Glutamatergic neuron (in vitro differentiated cells): ENCODE measurements at regions not wholly inside any gene's neighbourhood (a gene's known extent, or its start where the extent isn't known, plus 50 kb on each side); places are given as distances from the start of the nearest gene placed in this dataset.

Experiments used
- DNase-seq: peaks from one replicate; pipeline ENCODE4 v3.0.0; 2022
- H3K27ac Mint-ChIP-seq: one replicate; pipeline ENCODE4 v1.8.0; 2020; ENCODE audit warnings: mild to moderate bottlenecking, mixed read lengths, inconsistent platforms; ENCODE audit not compliant: unreplicated experiment
- H3K27me3 Mint-ChIP-seq: one replicate; pipeline ENCODE4 v1.8.0; 2020; ENCODE audit warnings: mild to moderate bottlenecking, moderate library complexity, mixed read lengths, inconsistent platforms; ENCODE audit not compliant: unreplicated experiment
- H3K36me3 Mint-ChIP-seq: one replicate; pipeline ENCODE4 v1.8.0; 2020; ENCODE audit warnings: mild to moderate bottlenecking, mixed read lengths, inconsistent platforms; ENCODE audit not compliant: unreplicated experiment
- H3K4me1 Mint-ChIP-seq: one replicate; pipeline ENCODE4 v1.8.0; 2020; ENCODE audit warnings: mild to moderate bottlenecking, low read depth, mixed read lengths, inconsistent platforms; ENCODE audit not compliant: unreplicated experiment
- H3K4me3 Mint-ChIP-seq: one replicate; pipeline ENCODE4 v1.8.0; 2020; ENCODE audit warnings: mild to moderate bottlenecking, mixed read lengths, inconsistent platforms; ENCODE audit not compliant: unreplicated experiment
- H3K9me3 Mint-ChIP-seq: one replicate; pipeline ENCODE4 v1.8.0; 2020; ENCODE audit warnings: mild to moderate bottlenecking, moderate library complexity, mixed read lengths, inconsistent platforms; ENCODE audit not compliant: unreplicated experiment
- CTCF ChIP-seq: fragments of 200-600 bp; sonication (generic); IDR thresholded peaks from one replicate; pipeline ENCODE4 v1.5.0; 2021; ENCODE audit not compliant: partially characterized antibody, unreplicated experiment

GRCh38 chr9:23502004-23502403 lies 324.0 kb downstream of the ELAVL2 start:
- no peak for TF ChIP-seq CTCF
- Mint-ChIP-seq H3K36me3 (peaks cover 10% of the 10 kb centered on the region), H3K27me3 (peaks cover 3% of the 10 kb centered on the region), H3K27ac (no peak overlapping the region), H3K4me3 (no peak overlapping the region), H3K9me3 (peaks cover 5% of the 10 kb centered on the region), H3K4me1 (peaks cover 7% of the 10 kb centered on the region)
- DNase-seq: no peak

- Mint-ChIP-seq H3K27me3 (no peaks in the 10 kb centered on the region), H3K4me3 (no peak overlapping the region), H3K36me3 (peaks cover 6% of the 10 kb centered on the region), H3K4me1 (peaks cover 2% of the 10 kb centered on the region), H3K9me3 (peaks cover 2% of the 10 kb centered on the region), H3K27ac (no peak overlapping the region)
- DNase-seq: no peak
- TF ChIP-seq CTCF: no peak
Observed at GRCh38 chr9:23522952-23523351, 303.1 kb downstream of the ELAVL2 start.

DNA sequence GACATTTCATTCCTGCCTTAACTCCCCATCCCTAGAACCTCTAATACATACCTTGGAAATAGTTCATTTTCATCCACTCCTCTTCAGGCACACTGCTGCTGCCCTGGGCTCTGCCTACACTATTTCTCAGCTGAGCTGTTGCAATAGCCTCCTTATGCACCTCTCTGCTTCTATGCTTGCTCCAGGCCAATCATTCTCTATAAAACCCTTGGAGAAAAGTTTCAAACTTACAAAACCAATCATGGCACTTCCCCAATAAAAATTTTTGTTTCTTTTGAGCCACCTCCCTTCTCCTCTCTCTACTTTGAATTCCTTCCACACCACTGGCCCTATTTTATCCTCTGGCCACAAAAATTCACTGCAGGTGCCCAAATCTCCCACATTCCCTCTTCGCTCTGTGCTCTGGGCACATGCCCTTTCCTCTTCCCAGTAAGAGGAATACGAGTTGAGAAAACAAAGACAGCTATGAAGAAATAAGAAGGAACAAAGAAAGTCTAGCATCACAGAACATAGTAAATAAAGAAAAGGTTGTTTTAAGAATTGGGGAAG lies 301.4 kb downstream of the ELAVL2 start:
- Mint-ChIP-seq H3K36me3 (no peaks in the 10 kb centered on the region), H3K27me3 (no peaks in the 10 kb centered on the region), H3K9me3 (peaks cover 2% of the 10 kb centered on the region), H3K27ac (no peak overlapping the region), H3K4me3 (no peak overlapping the region), H3K4me1 (peaks cover 2% of the 10 kb centered on the region)
- no peak for DNase-seq
- TF ChIP-seq CTCF: no peak

DNA sequence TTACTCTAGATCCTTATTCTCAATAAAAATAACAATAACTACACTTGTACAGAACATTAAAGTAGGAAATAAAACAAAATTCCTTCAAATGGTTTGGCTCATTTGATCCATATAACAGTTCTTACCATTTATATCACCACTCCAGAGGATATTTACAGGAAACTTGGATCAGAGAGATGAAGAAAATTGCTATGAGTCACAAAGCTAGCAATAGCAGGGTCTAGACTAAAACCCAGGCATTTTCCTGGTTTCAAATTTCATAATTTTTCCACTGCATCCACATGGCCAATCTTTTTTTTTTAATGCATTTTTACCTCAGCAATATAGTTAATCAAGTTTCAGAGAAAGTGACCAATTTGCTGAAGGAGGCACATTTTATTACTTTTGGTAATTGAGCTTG lies 299.2 kb downstream of the ELAVL2 start:
- TF ChIP-seq CTCF: no peak
- H3K27ac Mint-ChIP-seq: no peak overlapping the region
- H3K4me1 Mint-ChIP-seq: peaks cover 4% of the 10 kb centered on the region
- no peak overlapping the region for H3K4me3 Mint-ChIP-seq
- H3K9me3 Mint-ChIP-seq: peaks cover 2% of the 10 kb centered on the region
- no peak for DNase-seq
- peaks cover 2% of the 10 kb centered on the region for H3K27me3 Mint-ChIP-seq
- H3K36me3 Mint-ChIP-seq: no peaks in the 10 kb centered on the region

DNA sequence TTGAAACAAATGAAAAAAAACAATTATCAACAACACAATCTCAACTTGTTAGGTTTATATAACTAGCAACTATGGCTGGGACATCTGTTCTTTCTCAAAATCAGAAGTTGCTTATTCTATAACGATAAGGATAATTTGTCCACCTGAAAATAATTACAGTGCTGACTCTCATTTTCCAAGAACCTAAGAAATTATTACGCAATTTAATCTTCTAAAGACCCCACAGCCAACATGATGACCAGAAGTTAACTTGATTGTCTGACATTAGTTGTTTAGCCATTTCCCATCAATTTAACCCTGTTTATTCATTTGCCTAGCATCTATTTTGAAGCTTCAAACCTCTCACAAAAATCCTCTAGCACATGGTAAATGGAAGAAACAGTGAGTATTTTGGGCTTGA lies 293.8 kb downstream of the ELAVL2 start:
- no peaks in the 10 kb centered on the region for H3K36me3 Mint-ChIP-seq
- TF ChIP-seq CTCF: no peak
- H3K27ac Mint-ChIP-seq: no peak overlapping the region
- H3K27me3 Mint-ChIP-seq: peaks cover 4% of the 10 kb centered on the region
- H3K9me3 Mint-ChIP-seq: peaks cover 4% of the 10 kb centered on the region
- H3K4me3 Mint-ChIP-seq: no peak overlapping the region
- no peak for DNase-seq
- H3K4me1 Mint-ChIP-seq: peaks cover 39% of the 10 kb centered on the region
